ENCODE measurements at regions not wholly inside any gene's neighbourhood (a gene's known extent, or its start where the extent isn't known, plus 50 kb on each side); places are given as distances from the start of the nearest gene placed in this dataset.

DNA sequence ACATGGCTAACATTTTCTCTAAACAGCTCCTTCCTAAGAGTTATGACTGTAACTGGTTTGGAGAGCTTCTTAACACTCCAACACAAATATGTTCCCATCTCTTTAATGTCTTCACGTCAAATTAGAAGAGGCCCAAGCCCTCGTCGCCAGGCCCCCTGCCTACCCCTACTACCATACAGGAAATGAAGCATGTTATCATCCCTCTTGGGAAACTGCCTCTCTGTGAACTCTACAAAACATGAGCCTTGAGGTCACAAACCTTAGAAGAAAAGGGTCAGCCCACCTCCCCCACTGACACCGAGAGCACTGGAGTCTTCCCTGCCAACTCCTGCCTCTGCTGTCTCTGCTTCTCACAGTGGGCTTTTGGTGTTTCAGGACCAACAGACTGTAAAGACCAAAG is 243.1 kb upstream of the STT3B start:
- peaks cover 16% of the 10 kb centered on the region for H3K36me3 Mint-ChIP-seq (ENCODE audit: insufficient read depth, unreplicated experiment)
- no TSS peak for BruUV-seq (replicated peaks)
- TF ChIP-seq, protein P1, sequence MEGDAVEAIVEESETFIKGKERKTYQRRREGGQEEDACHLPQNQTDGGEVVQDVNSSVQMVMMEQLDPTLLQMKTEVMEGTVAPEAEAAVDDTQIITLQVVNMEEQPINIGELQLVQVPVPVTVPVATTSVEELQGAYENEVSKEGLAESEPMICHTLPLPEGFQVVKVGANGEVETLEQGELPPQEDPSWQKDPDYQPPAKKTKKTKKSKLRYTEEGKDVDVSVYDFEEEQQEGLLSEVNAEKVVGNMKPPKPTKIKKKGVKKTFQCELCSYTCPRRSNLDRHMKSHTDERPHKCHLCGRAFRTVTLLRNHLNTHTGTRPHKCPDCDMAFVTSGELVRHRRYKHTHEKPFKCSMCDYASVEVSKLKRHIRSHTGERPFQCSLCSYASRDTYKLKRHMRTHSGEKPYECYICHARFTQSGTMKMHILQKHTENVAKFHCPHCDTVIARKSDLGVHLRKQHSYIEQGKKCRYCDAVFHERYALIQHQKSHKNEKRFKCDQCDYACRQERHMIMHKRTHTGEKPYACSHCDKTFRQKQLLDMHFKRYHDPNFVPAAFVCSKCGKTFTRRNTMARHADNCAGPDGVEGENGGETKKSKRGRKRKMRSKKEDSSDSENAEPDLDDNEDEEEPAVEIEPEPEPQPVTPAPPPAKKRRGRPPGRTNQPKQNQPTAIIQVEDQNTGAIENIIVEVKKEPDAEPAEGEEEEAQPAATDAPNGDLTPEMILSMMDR (IDR thresholded peaks at IDR 0.05; ENCODE audit: insufficient read depth in 1 of 2, low read depth in 1 of 2, low read length in 1 of 2, severe bottlenecking in 1 of 2, unreplicated experiment in 1 of 2): no peak
- no peak for DNase-seq
- ChIA-PET CTCF (no interaction called here), POLR2A (no interaction called here)
- H3K27ac Mint-ChIP-seq (ENCODE audit: unreplicated experiment): peak overlapping the region; percentile 98
- Histone ChIP-seq H3K27me3 (replicated peaks; ENCODE audit: control insufficient read depth, insufficient read depth, low read length) (no peaks in the 10 kb centered on the region), H3K36me3 (ENCODE audit: control insufficient read depth, insufficient read depth, low read length) (no peaks in the 10 kb centered on the region), H3K4me3 (ENCODE audit: low read depth, low read length) (no peak overlapping the region), H3K4me1 (peaks cover 84% of the 10 kb centered on the region), H3K9me3 (no peaks in the 10 kb centered on the region)
- H3K27me3 Mint-ChIP-seq (ENCODE audit: insufficient read depth, unreplicated experiment): no peaks in the 10 kb centered on the region
- intact Hi-C loops (cut with micrococcal nuclease; ENCODE audit: unreplicated experiment): loop anchor here (2.0 to 5.0 kb wide), 3 partner anchors 23 to 243 kb away; partner anchors contain the start of gene STT3B
- H3K4me1 Mint-ChIP-seq (ENCODE audit: low read depth, unreplicated experiment): peaks cover 63% of the 10 kb centered on the region
- peak overlapping the region; percentile 32 for H3K4me3 Mint-ChIP-seq (ENCODE audit: unreplicated experiment)
- H3K9me3 Mint-ChIP-seq (ENCODE audit: unreplicated experiment): no peaks in the 10 kb centered on the region

GRCh38 chr3:31290046-31290445 is 242.7 kb upstream of the STT3B start:
- ChIA-PET POLR2A (no interaction called here), CTCF (no interaction called here)
- DNase-seq: no peak
- Mint-ChIP-seq H3K27ac (ENCODE audit: unreplicated experiment) (peak overlapping the region; percentile 98), H3K36me3 (ENCODE audit: insufficient read depth, unreplicated experiment) (peaks cover 16% of the 10 kb centered on the region), H3K4me1 (ENCODE audit: low read depth, unreplicated experiment) (peaks cover 68% of the 10 kb centered on the region), H3K27me3 (ENCODE audit: insufficient read depth, unreplicated experiment) (no peaks in the 10 kb centered on the region), H3K4me3 (ENCODE audit: unreplicated experiment) (peak overlapping the region; percentile 32), H3K9me3 (ENCODE audit: unreplicated experiment) (no peaks in the 10 kb centered on the region)
- H3K4me1 ChIP-seq: peaks cover 87% of the 10 kb centered on the region
- BruUV-seq (replicated peaks): no TSS peak
- no peak overlapping the region for H3K4me3 ChIP-seq (ENCODE audit: low read depth, low read length)
- H3K36me3 ChIP-seq (ENCODE audit: control insufficient read depth, insufficient read depth, low read length): no peaks in the 10 kb centered on the region
- H3K9me3 ChIP-seq: no peaks in the 10 kb centered on the region
- TF ChIP-seq, protein P1 (IDR thresholded peaks at IDR 0.05; ENCODE audit: insufficient read depth in 1 of 2, low read depth in 1 of 2, low read length in 1 of 2, severe bottlenecking in 1 of 2, unreplicated experiment in 1 of 2): no peak
- intact Hi-C loops (cut with micrococcal nuclease; ENCODE audit: unreplicated experiment): no loop called here
- no peaks in the 10 kb centered on the region for H3K27me3 ChIP-seq (replicated peaks; ENCODE audit: control insufficient read depth, insufficient read depth, low read length)

DNA sequence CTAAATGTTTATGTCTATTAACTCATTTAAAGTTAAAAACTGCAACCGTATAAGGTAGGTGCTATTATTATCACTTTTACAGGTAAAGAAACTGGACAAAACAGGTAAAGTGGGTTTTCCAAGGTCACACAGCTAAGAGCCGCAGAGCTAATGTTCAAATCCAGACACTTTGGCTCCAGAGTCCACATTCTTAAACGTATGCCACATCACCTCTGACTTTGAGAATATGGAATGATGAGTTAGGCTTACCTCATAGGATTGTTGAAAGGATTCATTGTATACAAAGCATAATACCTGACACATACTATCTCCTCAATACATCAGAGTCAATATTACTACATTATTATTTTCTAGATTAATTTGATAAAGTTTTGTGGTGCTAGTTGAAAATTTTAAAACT is 240.9 kb upstream of the STT3B start:
- H3K36me3 Mint-ChIP-seq (ENCODE audit: insufficient read depth, unreplicated experiment): peaks cover 16% of the 10 kb centered on the region
- H3K4me3 Mint-ChIP-seq (ENCODE audit: unreplicated experiment): no peak overlapping the region
- BruUV-seq (replicated peaks): no TSS peak
- H3K4me1 Mint-ChIP-seq (ENCODE audit: low read depth, unreplicated experiment): peaks cover 64% of the 10 kb centered on the region
- Histone ChIP-seq H3K4me3 (ENCODE audit: low read depth, low read length) (no peak overlapping the region), H3K36me3 (ENCODE audit: control insufficient read depth, insufficient read depth, low read length) (no peaks in the 10 kb centered on the region), H3K9me3 (no peaks in the 10 kb centered on the region), H3K4me1 (peaks cover 76% of the 10 kb centered on the region), H3K27me3 (replicated peaks; ENCODE audit: control insufficient read depth, insufficient read depth, low read length) (no peaks in the 10 kb centered on the region)
- TF ChIP-seq, protein P1 (IDR thresholded peaks at IDR 0.05; ENCODE audit: insufficient read depth in 1 of 2, low read depth in 1 of 2, low read length in 1 of 2, severe bottlenecking in 1 of 2, unreplicated experiment in 1 of 2): no peak
- intact Hi-C loops (cut with micrococcal nuclease; ENCODE audit: unreplicated experiment): no loop called here
- no peak for DNase-seq
- H3K9me3 Mint-ChIP-seq (ENCODE audit: unreplicated experiment): no peaks in the 10 kb centered on the region
- H3K27ac Mint-ChIP-seq (ENCODE audit: unreplicated experiment): no peak overlapping the region
- no peaks in the 10 kb centered on the region for H3K27me3 Mint-ChIP-seq (ENCODE audit: insufficient read depth, unreplicated experiment)
- POLR2A ChIA-PET: no interaction called here
- CTCF ChIA-PET: no interaction called here
